GM18502 (cell line): ENCODE measurements at regions not wholly inside any gene's neighbourhood (a gene's known extent, or its start where the extent isn't known, plus 50 kb on each side); places are given as distances from the start of the nearest gene placed in this dataset.
A peak's percentile ranks its signal among the peaks of the same experiment; 100 is the strongest.

Experiments used
- ATAC-seq: cut with Tn5 transposase; IDR thresholded peaks from one replicate; pipeline ENCODE4 v1.9.1; 2021; ENCODE audit warnings: mild to moderate bottlenecking; ENCODE audit not compliant: unreplicated experiment, poor library complexity

- no peak for ATAC-seq
These were observed 1086.6 kb upstream of the SORCS1 start for GRCh38 chr10:108250936-108251620.

- no peak for ATAC-seq
These were observed 1085.4 kb upstream of the SORCS1 start for GRCh38 chr10:108249940-108250339.

GRCh38 chr10:108244443-108245228 lies 1080.1 kb upstream of the SORCS1 start:
- no peak for ATAC-seq

GRCh38 chr10:108241166-108241565 lies 1076.7 kb upstream of the SORCS1 start:
- no peak for ATAC-seq

- no peak for ATAC-seq
These were observed 1073.8 kb upstream of the SORCS1 start for GRCh38 chr10:108238261-108238660.

GRCh38 chr10:108230478-108231170 lies 1066.1 kb upstream of the SORCS1 start:
- ATAC-seq = no peak

GRCh38 chr10:108208732-108209131 lies 1044.2 kb upstream of the SORCS1 start:
- no peak for ATAC-seq

- ATAC-seq = no peak
These were observed 1043.5 kb upstream of the SORCS1 start for GRCh38 chr10:108208038-108208437.

GRCh38 chr10:108204528-108205305 lies 1040.2 kb upstream of the SORCS1 start:
- peak; percentile 82 for ATAC-seq

GRCh38 chr10:108203905-108204527 lies 1039.5 kb upstream of the SORCS1 start:
- peak; percentile 20 for ATAC-seq

GRCh38 chr10:108187408-108188012 lies 1023.0 kb upstream of the SORCS1 start:
- ATAC-seq = no peak

- ATAC-seq = no peak
These were observed 1019.6 kb upstream of the SORCS1 start for GRCh38 chr10:108184114-108184513.

- ATAC-seq = no peak
These were observed 1016.4 kb upstream of the SORCS1 start for GRCh38 chr10:108180878-108181277.

GRCh38 chr10:108169846-108170245 lies 1005.3 kb upstream of the SORCS1 start:
- ATAC-seq = no peak

GRCh38 chr10:108167766-108168165 lies 1003.3 kb upstream of the SORCS1 start:
- ATAC-seq = no peak

- no peak for ATAC-seq
These were observed 1001.9 kb upstream of the SORCS1 start for GRCh38 chr10:108166401-108166800.

- ATAC-seq = no peak
These were observed 982.8 kb upstream of the SORCS1 start for GRCh38 chr10:108147346-108147745.

GRCh38 chr10:108141064-108141463 lies 976.6 kb upstream of the SORCS1 start:
- ATAC-seq = no peak

- ATAC-seq = no peak
These were observed 967.8 kb upstream of the SORCS1 start for GRCh38 chr10:108132303-108132702.

GRCh38 chr10:108130575-108130974 lies 966.1 kb upstream of the SORCS1 start:
- ATAC-seq = no peak
